Fibroblast of mammary gland (primary cell): ENCODE measurements at regions not wholly inside any gene's neighbourhood (a gene's known extent, or its start where the extent isn't known, plus 50 kb on each side); places are given as distances from the start of the nearest gene placed in this dataset.

Experiments
- DNase-seq: peaks from one replicate; pipeline ENCODE4 v3.0.0-alpha.2; 2010; ENCODE audit warnings: low read depth
- H3K4me3 ChIP-seq: 2 replicates; pipeline ENCODE4 v1.5.1; 2011; ENCODE audit warnings: low read depth, mild to moderate bottlenecking, low read length, moderate library complexity; ENCODE audit not compliant: control insufficient read depth
- CTCF ChIP-seq: conservative IDR thresholded peaks from 2 replicates; pipeline ENCODE4 v1.5.1; 2011; ENCODE audit warnings: low read depth, low read length, inconsistent platforms; ENCODE audit not compliant: control insufficient read depth, insufficient read depth

DNA sequence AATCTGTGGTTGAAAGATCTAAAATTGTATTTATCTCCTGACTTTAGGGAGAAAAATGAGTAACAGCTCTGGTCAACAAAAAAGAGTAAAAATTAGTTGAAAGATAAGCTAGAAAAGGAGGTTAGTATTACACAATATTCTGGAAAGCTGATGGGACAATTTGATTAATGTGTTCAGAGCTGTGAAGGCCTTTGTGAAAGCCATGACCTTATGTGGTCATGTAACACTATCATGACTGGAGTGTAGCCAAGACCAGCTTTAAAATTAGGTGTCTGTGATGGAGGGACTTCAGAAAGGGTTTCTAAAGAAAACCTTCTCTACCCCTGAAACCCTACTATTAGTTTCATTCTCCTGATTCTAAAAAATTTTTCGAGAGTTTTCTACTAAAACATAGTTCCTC lies 127.2 kb downstream of the NFKBIZ start:
- no peak overlapping the region for H3K4me3 ChIP-seq
- DNase-seq, result peak; percentile 29
- TF ChIP-seq CTCF, result no peak

DNA sequence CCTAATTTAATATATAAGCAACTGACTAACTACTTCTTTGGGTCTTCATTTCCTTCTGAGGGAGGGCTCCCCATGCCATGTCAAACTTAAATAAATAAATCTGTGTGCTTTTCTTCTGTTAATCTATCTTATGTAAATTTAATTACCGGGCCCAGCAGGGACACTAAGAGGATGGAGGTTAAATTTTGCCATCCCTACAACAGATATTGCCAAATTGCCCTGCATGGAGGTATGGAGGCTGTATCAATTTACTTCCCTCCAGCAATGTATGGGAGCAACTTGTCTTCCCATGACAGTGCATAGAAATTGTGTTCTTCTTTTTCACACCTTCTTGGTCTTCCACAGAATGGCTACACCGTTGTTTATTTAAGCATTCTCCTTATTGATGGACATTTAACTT lies 129.0 kb downstream of the NFKBIZ start:
- TF ChIP-seq CTCF, result no peak
- no peak for DNase-seq
- H3K4me3 ChIP-seq, result no peak overlapping the region

DNA sequence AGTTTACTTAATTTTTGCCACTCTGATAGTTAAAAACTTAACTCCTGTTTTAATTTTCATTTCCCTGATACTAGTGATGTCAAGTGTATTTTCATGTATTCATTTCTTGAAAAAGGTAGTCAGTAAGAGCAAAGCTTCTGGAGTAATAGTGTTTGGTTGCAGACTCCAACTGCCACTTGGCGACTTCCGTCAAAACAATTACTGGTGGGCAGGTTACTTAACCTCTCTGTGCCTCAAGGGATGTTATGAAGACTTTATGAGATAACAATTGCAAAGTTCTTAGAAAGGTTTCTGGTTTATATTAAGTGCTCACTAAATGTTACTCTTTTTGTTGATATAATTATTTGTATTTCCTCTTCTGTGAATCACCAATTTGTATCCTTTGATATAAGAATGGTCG lies 129.7 kb downstream of the NFKBIZ start:
- no peak for TF ChIP-seq CTCF

DNA sequence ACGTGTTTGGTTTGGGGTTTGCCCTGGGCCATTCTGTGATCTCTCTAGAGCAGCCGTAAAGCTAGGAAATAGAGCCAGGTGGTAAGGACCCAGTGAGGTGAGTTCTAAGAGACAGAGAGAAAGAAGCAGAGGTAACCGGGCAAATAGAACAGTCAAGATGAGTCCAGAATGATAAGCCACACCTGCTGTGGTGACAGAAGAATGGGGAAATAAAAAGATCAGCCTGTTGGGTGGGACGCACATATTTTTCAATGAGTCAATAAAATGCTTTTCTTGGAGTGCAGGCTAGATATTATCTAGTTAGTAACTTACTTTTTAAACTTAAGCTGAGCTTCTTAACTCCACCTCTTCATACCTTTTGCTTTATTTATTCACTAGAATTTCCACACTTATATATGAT lies 135.0 kb downstream of the NFKBIZ start:
- DNase-seq, result no peak
- TF ChIP-seq CTCF, result no peak
- H3K4me3 ChIP-seq, result no peak overlapping the region

More for the DNA sequence above, 129.7 kb downstream of the NFKBIZ start:
- H3K4me3 ChIP-seq, result no peak overlapping the region
- DNase-seq, result no peak

DNA sequence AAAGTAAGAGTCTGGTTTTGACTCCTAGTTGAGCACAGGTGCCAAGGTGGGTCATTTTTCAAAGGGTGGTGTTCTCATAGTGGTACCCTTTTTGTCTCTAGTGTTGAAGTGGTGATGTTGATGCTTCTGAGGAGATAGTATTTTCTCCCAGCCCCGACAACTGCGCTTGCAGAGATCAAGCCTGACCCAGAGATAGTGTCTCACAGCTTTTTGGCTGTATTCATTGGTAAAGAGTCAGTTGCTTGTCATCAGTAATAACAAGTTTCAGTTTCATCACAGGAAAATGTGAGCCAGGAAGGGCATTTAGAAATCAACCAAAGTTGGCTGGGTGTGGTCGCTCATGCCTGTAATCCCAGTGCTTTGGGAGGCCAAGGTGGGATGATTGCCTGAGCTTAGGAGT lies 139.3 kb downstream of the NFKBIZ start:
- peak; percentile 31 for DNase-seq

DNA sequence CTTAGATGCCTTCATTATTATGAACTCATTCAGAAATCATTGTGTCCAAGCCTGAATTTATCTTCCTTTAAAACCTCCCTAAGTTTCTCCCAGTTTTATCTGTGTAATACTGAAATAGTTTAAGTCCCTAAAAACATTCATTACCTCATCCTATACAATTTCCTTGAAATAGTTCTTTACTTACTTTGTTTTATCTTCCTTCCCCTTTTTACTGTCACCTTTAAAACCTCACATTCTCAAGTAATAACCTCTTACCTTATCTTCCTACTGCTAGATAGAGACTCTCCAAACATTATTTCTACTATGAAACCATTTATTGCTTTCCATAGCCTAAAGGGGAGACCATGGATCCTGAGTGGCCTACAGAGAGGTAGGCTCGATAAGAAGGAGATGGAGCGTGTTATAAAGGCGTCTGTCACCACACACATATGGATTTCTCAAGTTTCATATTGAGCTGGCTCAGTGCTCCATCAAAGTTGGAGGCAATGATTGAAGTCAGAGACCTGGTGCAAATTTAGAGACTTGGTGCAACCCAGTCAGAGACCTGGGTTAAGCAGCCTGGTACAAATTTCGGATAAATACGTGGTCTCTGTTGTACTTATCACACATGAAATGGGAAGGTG lies 140.4 kb downstream of the NFKBIZ start:
- no peak for DNase-seq
- no peak for TF ChIP-seq CTCF
- no peak overlapping the region for H3K4me3 ChIP-seq

More for the DNA sequence above, 139.3 kb downstream of the NFKBIZ start:
- no peak for TF ChIP-seq CTCF
- H3K4me3 ChIP-seq, result no peak overlapping the region

DNA sequence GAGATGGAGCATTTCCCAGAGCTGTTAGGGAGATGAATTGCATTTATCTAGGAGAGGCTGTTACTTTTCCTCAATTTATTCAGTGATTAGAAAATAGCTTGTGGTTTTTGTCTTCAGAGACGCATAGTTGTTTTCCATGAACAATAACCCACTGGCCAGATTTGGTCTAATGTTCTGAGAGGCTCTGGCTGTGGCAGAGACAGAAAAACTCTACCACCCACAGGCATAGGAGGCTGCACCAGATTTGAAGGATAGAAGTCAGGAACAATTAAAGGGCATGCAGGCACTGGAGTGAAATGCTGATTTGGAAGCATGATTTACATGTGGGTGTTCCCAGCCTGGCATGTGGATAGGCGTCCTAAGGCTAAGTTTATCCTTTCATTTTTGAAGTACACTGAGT lies 143.5 kb downstream of the NFKBIZ start:
- no peak overlapping the region for H3K4me3 ChIP-seq
- DNase-seq, result no peak
- TF ChIP-seq CTCF, result no peak
